T-helper 2 cell treated with Interferon-gamma antibody and Interleukin-4, amounts not matched to agents 5 μg/mL and 100 μg/mL, for 36 hours (primary cell): ENCODE measurements at regions not wholly inside any gene's neighbourhood (a gene's known extent, or its start where the extent isn't known, plus 50 kb on each side); places are given as distances from the start of the nearest gene placed in this dataset.

ENCODE experiments used
- DNase-seq: peaks from one replicate; pipeline ENCODE4 v3.0.0; 2021; ENCODE audit warnings: low spot score
- H3K27ac Mint-ChIP-seq: one replicate; pipeline ENCODE4 v1.8.0; 2021; ENCODE audit warnings: mild to moderate bottlenecking, mixed read lengths
- H3K27me3 Mint-ChIP-seq: one replicate; pipeline ENCODE4 v1.8.0; 2021; ENCODE audit warnings: low read depth, mixed read lengths
- H3K36me3 Mint-ChIP-seq: one replicate; pipeline ENCODE4 v1.8.0; 2021; ENCODE audit warnings: low read depth, mixed read lengths
- H3K4me1 Mint-ChIP-seq: one replicate; pipeline ENCODE4 v1.8.0; 2021; ENCODE audit warnings: low read depth, mixed read lengths
- H3K4me3 Mint-ChIP-seq: one replicate; pipeline ENCODE4 v1.8.0; 2022; ENCODE audit warnings: mild to moderate bottlenecking, moderate library complexity, mixed read lengths
- H3K9me3 Mint-ChIP-seq: one replicate; pipeline ENCODE4 v1.8.0; 2021; ENCODE audit warnings: mixed read lengths

- H3K9me3 Mint-ChIP-seq, result no peaks in the 10 kb centered on the region
- no peak for DNase-seq
- no peaks in the 10 kb centered on the region for H3K4me1 Mint-ChIP-seq
- no peaks in the 10 kb centered on the region for H3K27me3 Mint-ChIP-seq
- no peaks in the 10 kb centered on the region for H3K36me3 Mint-ChIP-seq
- H3K4me3 Mint-ChIP-seq, result no peak overlapping the region
- H3K27ac Mint-ChIP-seq, result no peak overlapping the region
Measured at GRCh38 chr3:110650741-110651140, 420.9 kb upstream of the NECTIN3 start.

GRCh38 chr3:110654843-110655502 is 416.6 kb upstream of the NECTIN3 start:
- DNase-seq, result no peak

GRCh38 chr3:110656394-110657025 is 415.1 kb upstream of the NECTIN3 start:
- no peak for DNase-seq
- no peaks in the 10 kb centered on the region for H3K36me3 Mint-ChIP-seq
- H3K27ac Mint-ChIP-seq, result no peak overlapping the region
- no peaks in the 10 kb centered on the region for H3K27me3 Mint-ChIP-seq
- H3K4me3 Mint-ChIP-seq, result no peak overlapping the region
- no peaks in the 10 kb centered on the region for H3K4me1 Mint-ChIP-seq
- no peaks in the 10 kb centered on the region for H3K9me3 Mint-ChIP-seq

More at GRCh38 chr3:110654843-110655502, 416.6 kb upstream of the NECTIN3 start:
- H3K27me3 Mint-ChIP-seq, result no peaks in the 10 kb centered on the region
- H3K4me3 Mint-ChIP-seq, result no peak overlapping the region
- no peaks in the 10 kb centered on the region for H3K36me3 Mint-ChIP-seq
- no peak overlapping the region for H3K27ac Mint-ChIP-seq
- H3K9me3 Mint-ChIP-seq, result no peaks in the 10 kb centered on the region
- no peaks in the 10 kb centered on the region for H3K4me1 Mint-ChIP-seq

GRCh38 chr3:110664148-110664547 is 407.5 kb upstream of the NECTIN3 start:
- Mint-ChIP-seq H3K27ac (no peak overlapping the region), H3K4me1 (no peaks in the 10 kb centered on the region), H3K4me3 (no peak overlapping the region), H3K9me3 (peaks cover under 1% of the 10 kb centered on the region), H3K36me3 (no peaks in the 10 kb centered on the region), H3K27me3 (no peaks in the 10 kb centered on the region)
- DNase-seq, result no peak

- Mint-ChIP-seq H3K9me3 (peaks cover 11% of the 10 kb centered on the region), H3K27ac (no peak overlapping the region)
- no peak for DNase-seq
Measured at GRCh38 chr3:110666495-110666894, 405.1 kb upstream of the NECTIN3 start.

GRCh38 chr3:110667216-110667615 is 404.4 kb upstream of the NECTIN3 start:
- Mint-ChIP-seq H3K27ac (no peak overlapping the region), H3K4me1 (no peaks in the 10 kb centered on the region), H3K36me3 (no peaks in the 10 kb centered on the region), H3K27me3 (no peaks in the 10 kb centered on the region), H3K4me3 (no peak overlapping the region), H3K9me3 (peaks cover 11% of the 10 kb centered on the region)
- DNase-seq, result no peak

More at GRCh38 chr3:110666495-110666894, 405.1 kb upstream of the NECTIN3 start:
- Mint-ChIP-seq H3K4me3 (no peak overlapping the region), H3K36me3 (no peaks in the 10 kb centered on the region), H3K27me3 (no peaks in the 10 kb centered on the region), H3K4me1 (no peaks in the 10 kb centered on the region)

GRCh38 chr3:110670407-110670806 is 401.2 kb upstream of the NECTIN3 start:
- no peak overlapping the region for H3K4me3 Mint-ChIP-seq
- no peak for DNase-seq
- H3K36me3 Mint-ChIP-seq, result no peaks in the 10 kb centered on the region
- H3K27ac Mint-ChIP-seq, result no peak overlapping the region
- H3K9me3 Mint-ChIP-seq, result peaks cover 11% of the 10 kb centered on the region
- H3K27me3 Mint-ChIP-seq, result no peaks in the 10 kb centered on the region
- H3K4me1 Mint-ChIP-seq, result no peaks in the 10 kb centered on the region

- H3K9me3 Mint-ChIP-seq, result no peaks in the 10 kb centered on the region
- H3K27ac Mint-ChIP-seq, result no peak overlapping the region
- no peak overlapping the region for H3K4me3 Mint-ChIP-seq
- no peaks in the 10 kb centered on the region for H3K36me3 Mint-ChIP-seq
- H3K27me3 Mint-ChIP-seq, result no peaks in the 10 kb centered on the region
- DNase-seq, result no peak
- H3K4me1 Mint-ChIP-seq, result no peaks in the 10 kb centered on the region
Measured at GRCh38 chr3:110677506-110677905, 394.1 kb upstream of the NECTIN3 start.

- no peak overlapping the region for H3K27ac Mint-ChIP-seq
- no peaks in the 10 kb centered on the region for H3K4me1 Mint-ChIP-seq
- DNase-seq, result no peak
- no peaks in the 10 kb centered on the region for H3K27me3 Mint-ChIP-seq
- no peak overlapping the region for H3K4me3 Mint-ChIP-seq
- H3K9me3 Mint-ChIP-seq, result no peaks in the 10 kb centered on the region
- no peaks in the 10 kb centered on the region for H3K36me3 Mint-ChIP-seq
Measured at GRCh38 chr3:110679285-110679684, 392.3 kb upstream of the NECTIN3 start.

GRCh38 chr3:110680450-110680849 is 391.2 kb upstream of the NECTIN3 start:
- no peaks in the 10 kb centered on the region for H3K36me3 Mint-ChIP-seq
- H3K27ac Mint-ChIP-seq, result no peak overlapping the region
- no peaks in the 10 kb centered on the region for H3K4me1 Mint-ChIP-seq
- H3K27me3 Mint-ChIP-seq, result no peaks in the 10 kb centered on the region
- no peak for DNase-seq
- no peaks in the 10 kb centered on the region for H3K9me3 Mint-ChIP-seq
- H3K4me3 Mint-ChIP-seq, result no peak overlapping the region

- DNase-seq, result no peak
- Mint-ChIP-seq H3K4me1 (no peaks in the 10 kb centered on the region), H3K9me3 (no peaks in the 10 kb centered on the region), H3K36me3 (no peaks in the 10 kb centered on the region), H3K27me3 (no peaks in the 10 kb centered on the region), H3K27ac (no peak overlapping the region), H3K4me3 (no peak overlapping the region)
Measured at GRCh38 chr3:110684466-110684865, 387.1 kb upstream of the NECTIN3 start.

- Mint-ChIP-seq H3K4me1 (no peaks in the 10 kb centered on the region), H3K4me3 (no peak overlapping the region), H3K27me3 (no peaks in the 10 kb centered on the region), H3K36me3 (no peaks in the 10 kb centered on the region), H3K27ac (no peak overlapping the region), H3K9me3 (no peaks in the 10 kb centered on the region)
- DNase-seq, result no peak
Measured at GRCh38 chr3:110685630-110686029, 386.0 kb upstream of the NECTIN3 start.

GRCh38 chr3:110686701-110687100 is 384.9 kb upstream of the NECTIN3 start:
- H3K27ac Mint-ChIP-seq, result no peak overlapping the region
- no peak for DNase-seq
- no peaks in the 10 kb centered on the region for H3K27me3 Mint-ChIP-seq
- H3K4me1 Mint-ChIP-seq, result no peaks in the 10 kb centered on the region
- no peak overlapping the region for H3K4me3 Mint-ChIP-seq
- H3K9me3 Mint-ChIP-seq, result no peaks in the 10 kb centered on the region
- no peaks in the 10 kb centered on the region for H3K36me3 Mint-ChIP-seq

- no peak for DNase-seq
- H3K9me3 Mint-ChIP-seq, result no peaks in the 10 kb centered on the region
- H3K4me1 Mint-ChIP-seq, result no peaks in the 10 kb centered on the region
- no peaks in the 10 kb centered on the region for H3K27me3 Mint-ChIP-seq
- H3K4me3 Mint-ChIP-seq, result no peak overlapping the region
- no peaks in the 10 kb centered on the region for H3K36me3 Mint-ChIP-seq
- no peak overlapping the region for H3K27ac Mint-ChIP-seq
Measured at GRCh38 chr3:110687138-110687537, 384.5 kb upstream of the NECTIN3 start.

- H3K27ac Mint-ChIP-seq, result no peak overlapping the region
- no peaks in the 10 kb centered on the region for H3K9me3 Mint-ChIP-seq
Measured at GRCh38 chr3:110697961-110698360, 373.7 kb upstream of the NECTIN3 start.

More at GRCh38 chr3:110697961-110698360, 373.7 kb upstream of the NECTIN3 start:
- DNase-seq, result no peak
- Mint-ChIP-seq H3K4me1 (no peaks in the 10 kb centered on the region), H3K4me3 (no peak overlapping the region), H3K36me3 (no peaks in the 10 kb centered on the region), H3K27me3 (no peaks in the 10 kb centered on the region)
